ENCODE measurements at regions not wholly inside any gene's neighbourhood (a gene's known extent, or its start where the extent isn't known, plus 50 kb on each side); places are given as distances from the start of the nearest gene placed in this dataset.
"Not testable (repeated sequence)": the region's sequence is repeated elsewhere in the genome, so short reads cannot be mapped to it uniquely, and the experiment has no call there.

DNA sequence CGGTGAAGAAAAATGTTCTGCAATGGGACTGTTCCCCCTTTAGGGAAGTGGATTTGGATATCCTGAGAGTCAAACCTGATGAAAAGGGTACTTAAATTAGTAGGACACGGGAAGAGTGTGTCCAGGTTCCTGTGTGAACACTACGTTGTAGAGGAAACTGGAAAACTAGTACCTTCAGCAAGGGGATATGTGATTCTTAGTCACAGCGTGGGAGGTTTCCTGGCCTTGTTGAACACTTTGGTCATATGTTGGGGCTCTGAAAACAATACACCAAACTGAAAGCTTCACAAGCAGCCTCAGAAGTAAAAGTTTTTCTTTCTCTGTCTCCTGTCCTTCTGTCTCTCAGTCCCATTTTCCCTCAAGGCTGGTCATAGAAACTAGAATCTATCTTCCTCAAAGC is 306.9 kb upstream of the GLI3 start:
- no peak for TF ChIP-seq CTCF (IDR thresholded peaks at IDR 0.05; ENCODE audit: low read depth, low read length)
- H3K4me3 ChIP-seq (ENCODE audit: low read depth, low read length) = no peak overlapping the region

GRCh38 chr7:42542446-42542845 is 305.4 kb upstream of the GLI3 start:
- not testable (repeated sequence) for H3K4me3 ChIP-seq (ENCODE audit: low read depth, low read length)

GRCh38 chr7:42534441-42534840 is 297.4 kb upstream of the GLI3 start:
- no peak overlapping the region for H3K4me3 ChIP-seq (ENCODE audit: low read depth, low read length)
- TF ChIP-seq CTCF (IDR thresholded peaks at IDR 0.05; ENCODE audit: low read depth, low read length) = no peak

DNA sequence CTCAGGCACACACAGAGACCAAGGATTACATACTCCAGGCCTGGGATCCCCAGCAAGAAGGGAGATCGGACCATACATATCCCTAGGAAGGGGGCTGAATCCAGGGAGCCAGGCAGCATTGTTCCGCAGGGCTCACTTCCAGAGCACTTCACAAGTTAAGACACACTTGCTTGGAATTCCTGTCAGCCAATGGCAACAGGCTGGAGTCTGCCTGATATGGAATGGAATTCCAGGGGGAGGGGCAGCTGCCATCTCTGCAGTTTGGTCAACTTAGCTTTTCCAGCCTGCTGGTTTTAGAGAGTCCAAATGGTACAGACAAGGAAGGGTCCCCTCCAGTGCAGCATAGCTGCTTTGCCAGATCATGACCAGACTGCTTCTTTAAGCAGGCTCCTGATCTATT is 290.0 kb upstream of the GLI3 start:
- no peak for TF ChIP-seq CTCF (IDR thresholded peaks at IDR 0.05; ENCODE audit: low read depth, low read length)
- no peak overlapping the region for H3K4me3 ChIP-seq (ENCODE audit: low read depth, low read length)

- TF ChIP-seq CTCF (IDR thresholded peaks at IDR 0.05; ENCODE audit: low read depth, low read length) = no peak
- no peak overlapping the region for H3K4me3 ChIP-seq (ENCODE audit: low read depth, low read length)
Measured at GRCh38 chr7:42522227-42522991, 285.4 kb upstream of the GLI3 start.

GRCh38 chr7:42511027-42511426 is 274.0 kb upstream of the GLI3 start:
- TF ChIP-seq CTCF (IDR thresholded peaks at IDR 0.05; ENCODE audit: low read depth, low read length) = no peak
- H3K4me3 ChIP-seq (ENCODE audit: low read depth, low read length) = no peak overlapping the region

- no peak overlapping the region for H3K4me3 ChIP-seq (ENCODE audit: low read depth, low read length)
- TF ChIP-seq CTCF (IDR thresholded peaks at IDR 0.05; ENCODE audit: low read depth, low read length) = no peak
Measured at GRCh38 chr7:42506097-42506496, 269.1 kb upstream of the GLI3 start.

- H3K4me3 ChIP-seq (ENCODE audit: low read depth, low read length) = no peak overlapping the region
- TF ChIP-seq CTCF (IDR thresholded peaks at IDR 0.05; ENCODE audit: low read depth, low read length) = no peak
Measured at GRCh38 chr7:42502022-42502421, 265.0 kb upstream of the GLI3 start.

All from WI38 (cell line).